ENCODE measurements at regions not wholly inside any gene's neighbourhood (a gene's known extent, or its start where the extent isn't known, plus 50 kb on each side); places are given as distances from the start of the nearest gene placed in this dataset.
A peak's percentile ranks its signal among the peaks of the same experiment; 100 is the strongest.

DNA sequence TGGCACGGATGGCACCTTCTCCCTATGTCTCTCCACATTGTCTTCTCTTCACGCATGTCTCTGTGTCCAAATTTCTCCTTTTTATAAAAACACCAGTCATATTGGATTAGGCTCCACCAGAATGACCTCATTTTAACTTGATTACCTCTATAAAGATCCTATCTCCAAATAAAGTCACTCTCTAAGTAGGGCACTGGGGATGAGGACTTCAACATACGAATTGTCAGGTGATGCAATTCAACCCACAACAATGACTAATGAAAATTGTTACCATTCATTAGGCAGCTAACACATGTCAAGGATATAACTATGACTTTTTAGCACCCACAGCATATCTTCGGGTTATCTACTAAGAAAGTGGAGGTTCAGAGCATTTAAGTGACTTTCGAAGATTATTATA is 55.5 kb upstream of the USP47 start:
- H2AFZ ChIP-seq (ENCODE audit: low read depth): peak overlapping the region; percentile 32; the same call in 1 of the 2 replicates
- no peak overlapping the region for H3K27ac ChIP-seq
- H3K4me3 ChIP-seq (IDR thresholded peaks at IDR 0.05; ENCODE audit: insufficient read depth, low read depth, low read length): no peak overlapping the region
- no peak overlapping the region for H3K9ac ChIP-seq
- H3K36me3 ChIP-seq (ENCODE audit: insufficient read depth): no peaks in the 10 kb centered on the region
- TF ChIP-seq, protein P1, sequence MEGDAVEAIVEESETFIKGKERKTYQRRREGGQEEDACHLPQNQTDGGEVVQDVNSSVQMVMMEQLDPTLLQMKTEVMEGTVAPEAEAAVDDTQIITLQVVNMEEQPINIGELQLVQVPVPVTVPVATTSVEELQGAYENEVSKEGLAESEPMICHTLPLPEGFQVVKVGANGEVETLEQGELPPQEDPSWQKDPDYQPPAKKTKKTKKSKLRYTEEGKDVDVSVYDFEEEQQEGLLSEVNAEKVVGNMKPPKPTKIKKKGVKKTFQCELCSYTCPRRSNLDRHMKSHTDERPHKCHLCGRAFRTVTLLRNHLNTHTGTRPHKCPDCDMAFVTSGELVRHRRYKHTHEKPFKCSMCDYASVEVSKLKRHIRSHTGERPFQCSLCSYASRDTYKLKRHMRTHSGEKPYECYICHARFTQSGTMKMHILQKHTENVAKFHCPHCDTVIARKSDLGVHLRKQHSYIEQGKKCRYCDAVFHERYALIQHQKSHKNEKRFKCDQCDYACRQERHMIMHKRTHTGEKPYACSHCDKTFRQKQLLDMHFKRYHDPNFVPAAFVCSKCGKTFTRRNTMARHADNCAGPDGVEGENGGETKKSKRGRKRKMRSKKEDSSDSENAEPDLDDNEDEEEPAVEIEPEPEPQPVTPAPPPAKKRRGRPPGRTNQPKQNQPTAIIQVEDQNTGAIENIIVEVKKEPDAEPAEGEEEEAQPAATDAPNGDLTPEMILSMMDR (conservative IDR thresholded peaks at IDR 0.05; ENCODE audit: low read depth, low read length): no peak
- H4K20me1 ChIP-seq (ENCODE audit: insufficient read depth): no peaks in the 10 kb centered on the region
- no peaks in the 10 kb centered on the region for H3K79me2 ChIP-seq (ENCODE audit: insufficient read depth, low read depth)
- peaks cover 24% of the 10 kb centered on the region for H3K4me1 ChIP-seq (ENCODE audit: low read depth, poor library complexity, severe bottlenecking)
- no peaks in the 10 kb centered on the region for H3K27me3 ChIP-seq (ENCODE audit: insufficient read depth, low read depth)
- no peak overlapping the region; the same call in 1 of the 2 replicates for H3K4me2 ChIP-seq

DNA sequence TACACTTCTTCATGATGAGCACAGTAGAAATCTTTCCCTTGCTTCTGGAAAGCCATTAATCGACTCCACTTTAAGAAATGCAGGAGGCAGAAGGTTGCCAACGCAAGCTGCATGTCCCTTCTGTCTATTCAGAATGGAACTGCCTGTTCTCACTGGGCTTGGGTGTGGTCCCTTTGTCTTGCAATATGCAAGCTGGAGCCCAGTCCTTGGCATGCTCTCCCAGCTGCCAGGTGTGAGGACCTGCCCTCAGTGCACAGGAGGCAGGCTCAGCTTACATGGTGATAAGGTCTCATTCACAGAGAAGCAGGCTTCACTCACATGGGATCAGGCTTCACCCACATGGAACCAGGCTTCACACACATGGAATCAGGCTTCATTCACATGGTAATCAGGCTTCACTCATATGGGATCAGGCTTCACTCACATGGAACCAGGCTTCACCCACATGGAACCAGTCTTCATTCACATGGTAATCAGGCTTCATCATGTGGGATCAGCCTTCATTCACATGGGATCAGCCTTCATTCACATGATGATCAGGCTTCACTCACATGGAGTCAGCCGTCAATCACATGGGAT is 59.2 kb upstream of the USP47 start:
- Histone ChIP-seq H3K79me2 (ENCODE audit: insufficient read depth, low read depth) (no peaks in the 10 kb centered on the region), H3K4me2 (no peak overlapping the region), H3K4me1 (ENCODE audit: low read depth, poor library complexity, severe bottlenecking) (peaks cover 20% of the 10 kb centered on the region), H2AFZ (ENCODE audit: low read depth) (no peak overlapping the region), H3K36me3 (ENCODE audit: insufficient read depth) (no peaks in the 10 kb centered on the region), H3K27me3 (ENCODE audit: insufficient read depth, low read depth) (no peaks in the 10 kb centered on the region), H3K4me3 (IDR thresholded peaks at IDR 0.05; ENCODE audit: insufficient read depth, low read depth, low read length) (no peak overlapping the region), H3K27ac (no peak overlapping the region), H3K9ac (no peak overlapping the region), H4K20me1 (ENCODE audit: insufficient read depth) (no peaks in the 10 kb centered on the region)
- TF ChIP-seq, protein P1 (conservative IDR thresholded peaks at IDR 0.05; ENCODE audit: low read depth, low read length): no peak

DNA sequence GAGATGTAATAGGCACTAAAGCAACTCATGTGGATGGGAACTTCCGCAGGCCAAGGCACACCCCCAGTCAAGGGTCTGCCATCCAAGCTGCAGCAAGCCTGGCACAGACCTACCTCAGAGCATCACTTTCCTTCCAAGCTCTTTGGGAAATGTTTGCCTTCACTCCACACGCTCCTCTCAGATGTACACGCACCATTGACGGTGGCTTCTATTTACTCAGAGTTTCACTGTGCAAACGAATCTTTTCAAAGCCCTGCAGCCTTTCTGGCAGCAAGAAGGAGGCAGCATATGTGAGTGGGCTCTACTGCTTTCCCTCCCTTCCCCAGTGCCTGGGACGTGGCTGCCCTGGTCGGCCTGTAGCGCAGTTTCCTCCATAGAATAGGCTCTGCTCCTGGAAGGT is 60.9 kb upstream of the USP47 start:
- Histone ChIP-seq H3K4me3 (IDR thresholded peaks at IDR 0.05; ENCODE audit: insufficient read depth, low read depth, low read length) (no peak overlapping the region), H3K27me3 (ENCODE audit: insufficient read depth, low read depth) (no peaks in the 10 kb centered on the region), H3K4me2 (no peak overlapping the region), H3K79me2 (ENCODE audit: insufficient read depth, low read depth) (no peaks in the 10 kb centered on the region), H3K9ac (no peak overlapping the region), H3K36me3 (ENCODE audit: insufficient read depth) (no peaks in the 10 kb centered on the region), H3K4me1 (ENCODE audit: low read depth, poor library complexity, severe bottlenecking) (peaks cover 4% of the 10 kb centered on the region), H2AFZ (ENCODE audit: low read depth) (no peak overlapping the region), H3K27ac (no peak overlapping the region), H4K20me1 (ENCODE audit: insufficient read depth) (no peaks in the 10 kb centered on the region)
- TF ChIP-seq, protein P1 (conservative IDR thresholded peaks at IDR 0.05; ENCODE audit: low read depth, low read length): no peak

DNA sequence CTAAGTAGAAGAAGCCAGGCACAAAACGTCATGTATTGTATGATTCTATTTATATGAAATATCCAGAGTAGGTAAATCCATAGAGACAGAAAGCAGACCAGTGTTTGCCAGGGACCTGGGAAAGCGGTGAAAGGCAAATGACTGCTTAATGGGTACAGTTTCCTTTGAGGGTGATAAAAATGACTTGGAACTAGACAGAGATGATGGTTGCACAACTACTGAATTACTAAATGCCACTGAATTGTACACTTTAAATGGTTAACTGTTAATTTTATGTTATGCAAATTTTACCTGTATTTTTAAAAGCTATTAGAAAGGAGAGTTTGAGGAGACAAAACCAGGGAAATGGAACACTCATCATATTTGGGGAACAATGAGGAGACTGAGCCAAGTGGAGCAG is 61.8 kb upstream of the USP47 start:
- Histone ChIP-seq H4K20me1 (ENCODE audit: insufficient read depth) (no peaks in the 10 kb centered on the region), H2AFZ (ENCODE audit: low read depth) (no peak overlapping the region), H3K4me3 (IDR thresholded peaks at IDR 0.05; ENCODE audit: insufficient read depth, low read depth, low read length) (no peak overlapping the region), H3K79me2 (ENCODE audit: insufficient read depth, low read depth) (no peaks in the 10 kb centered on the region), H3K4me2 (no peak overlapping the region), H3K27me3 (ENCODE audit: insufficient read depth, low read depth) (no peaks in the 10 kb centered on the region), H3K9ac (no peak overlapping the region), H3K4me1 (ENCODE audit: low read depth, poor library complexity, severe bottlenecking) (peaks cover 11% of the 10 kb centered on the region), H3K36me3 (ENCODE audit: insufficient read depth) (no peaks in the 10 kb centered on the region), H3K27ac (no peak overlapping the region)
- TF ChIP-seq, protein P1 (conservative IDR thresholded peaks at IDR 0.05; ENCODE audit: low read depth, low read length): no peak
